ENCODE measurements at regions not wholly inside any gene's neighbourhood (a gene's known extent, or its start where the extent isn't known, plus 50 kb on each side); places are given as distances from the start of the nearest gene placed in this dataset.

DNA sequence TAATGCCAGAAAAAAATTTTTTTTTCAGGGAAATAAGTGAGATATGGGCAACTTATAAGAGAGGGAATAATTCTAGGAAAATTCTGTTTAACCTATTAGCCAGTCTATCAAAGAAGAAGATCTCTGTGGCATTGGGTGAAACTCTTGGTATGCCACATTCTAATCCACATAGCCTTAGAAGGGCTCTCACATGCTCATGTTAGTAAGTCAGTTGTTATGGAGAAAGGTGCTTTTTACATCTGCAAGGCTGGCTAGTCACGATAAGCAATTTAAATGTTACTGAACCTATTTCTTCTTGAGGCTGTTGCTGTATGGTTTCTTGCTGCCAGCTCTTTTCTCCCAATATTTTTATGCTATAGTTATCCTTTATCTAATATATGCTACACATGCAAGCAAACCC lies 89.9 kb upstream of the MAGI1 start:
- FAIRE-seq: no peak
- intact Hi-C loops (cut with micrococcal nuclease) (no loop called here), in situ Hi-C loops (cut with MboI) (loop anchor here (25.0 kb wide), 1 partner anchor 341 kb away; no protein-coding TSS in a partner anchor)
- Histone ChIP-seq H3K9ac (ENCODE audit: insufficient read depth in 1 of 2, low read depth in 2 of 2, low read length in 2 of 2) (no peak overlapping the region), H3K9me3 (replicated peaks; ENCODE audit: control insufficient read depth, insufficient read depth, low read depth, low read length) (no peaks in the 10 kb centered on the region), H4K20me1 (replicated peaks; ENCODE audit: control insufficient read depth, insufficient read depth, low read length) (no peaks in the 10 kb centered on the region), H3K4me1 (replicated peaks in 1 of 2; ENCODE audit: control insufficient read depth in 2 of 2, insufficient read depth in 2 of 2, low read length in 2 of 2) (no peaks in the 10 kb centered on the region), H3K27ac (ENCODE audit: extremely low read depth, low read depth, low read length) (no peak overlapping the region), H3K4me3 (no peak overlapping the region), H3K36me3 (ENCODE audit: control insufficient read depth, insufficient read depth, low read length) (no peaks in the 10 kb centered on the region), H3K79me2 (ENCODE audit: control insufficient read depth, insufficient read depth, low read length) (no peaks in the 10 kb centered on the region), H3K4me2 (ENCODE audit: insufficient read depth, low read length) (no peak overlapping the region), H2AFZ (ENCODE audit: low read depth, low read length) (no peak overlapping the region), H3K27me3 (ENCODE audit: control insufficient read depth in 2 of 2, insufficient read depth in 2 of 2, low read length in 2 of 2) (peaks cover 2 to 4% of the 10 kb centered on the region in 2 experiments; a peak in 2 of 5 replicates), H3K9me1 (ENCODE audit: control insufficient read depth, insufficient read depth, low read length) (no peaks in the 10 kb centered on the region)
- no TSS peak for BruUV-seq (replicated peaks)
- 8% methylated on average over 1 of the region's 1 CpG for WGBS (ENCODE audit: insufficient coverage, low coverage, missing lambda C conversion rate)
- DNase-seq (ENCODE audit: extremely low read depth in 1 of 4, low spot score in 3 of 4): no peak
- TF ChIP-seq MAZ (CRISPR knock-in tag; conservative IDR thresholded peaks at IDR 0.05 in 1 of 2, IDR thresholded peaks at IDR 0.05 in 1 of 2) (no peak), ZBTB8A (IDR thresholded peaks at IDR 0.05; ENCODE audit: partially characterized antibody) (no peak), RBM22 (IDR thresholded peaks at IDR 0.05; ENCODE audit: low read depth, low read length, poor library complexity, severe bottlenecking) (no peak), TARDBP (IDR thresholded peaks at IDR 0.05) (no peak), SMC3 (conservative IDR thresholded peaks at IDR 0.05; ENCODE audit: insufficient read depth, low read depth, low read length) (no peak), BRF1 (IDR thresholded peaks at IDR 0.05; ENCODE audit: borderline replicate concordance, extremely low read depth, insufficient read length) (no peak), NR2C2 (CRISPR knock-in tag; IDR thresholded peaks at IDR 0.05) (no peak), NR2C2 (tag; IDR thresholded peaks at IDR 0.05) (no peak), TBL1XR1 (IDR thresholded peaks at IDR 0.05; ENCODE audit: low read length in 2 of 2) (no peak), GATAD2A (IDR thresholded peaks at IDR 0.05) (no peak), ZNF780A (CRISPR knock-in tag; IDR thresholded peaks at IDR 0.05) (no peak), NR4A1 (CRISPR knock-in tag; IDR thresholded peaks at IDR 0.05) (no peak), NR4A1 (tag; IDR thresholded peaks at IDR 0.05) (no peak), HDGF (IDR thresholded peaks at IDR 0.05) (no peak), ZBTB1 (CRISPR knock-in tag; IDR thresholded peaks at IDR 0.05; ENCODE audit: borderline replicate concordance, low read depth) (no peak), ZC3H11A (IDR thresholded peaks at IDR 0.05; ENCODE audit: low read depth, low read length) (no peak), ZNF3 (CRISPR knock-in tag; IDR thresholded peaks at IDR 0.05) (no peak), ZC3H8 (IDR thresholded peaks at IDR 0.05) (no peak), CBX2 (IDR thresholded peaks at IDR 0.05; ENCODE audit: insufficient read depth, low read length, poor library complexity, severe bottlenecking) (no peak)
- TF ChIP-seq, protein P1, sequence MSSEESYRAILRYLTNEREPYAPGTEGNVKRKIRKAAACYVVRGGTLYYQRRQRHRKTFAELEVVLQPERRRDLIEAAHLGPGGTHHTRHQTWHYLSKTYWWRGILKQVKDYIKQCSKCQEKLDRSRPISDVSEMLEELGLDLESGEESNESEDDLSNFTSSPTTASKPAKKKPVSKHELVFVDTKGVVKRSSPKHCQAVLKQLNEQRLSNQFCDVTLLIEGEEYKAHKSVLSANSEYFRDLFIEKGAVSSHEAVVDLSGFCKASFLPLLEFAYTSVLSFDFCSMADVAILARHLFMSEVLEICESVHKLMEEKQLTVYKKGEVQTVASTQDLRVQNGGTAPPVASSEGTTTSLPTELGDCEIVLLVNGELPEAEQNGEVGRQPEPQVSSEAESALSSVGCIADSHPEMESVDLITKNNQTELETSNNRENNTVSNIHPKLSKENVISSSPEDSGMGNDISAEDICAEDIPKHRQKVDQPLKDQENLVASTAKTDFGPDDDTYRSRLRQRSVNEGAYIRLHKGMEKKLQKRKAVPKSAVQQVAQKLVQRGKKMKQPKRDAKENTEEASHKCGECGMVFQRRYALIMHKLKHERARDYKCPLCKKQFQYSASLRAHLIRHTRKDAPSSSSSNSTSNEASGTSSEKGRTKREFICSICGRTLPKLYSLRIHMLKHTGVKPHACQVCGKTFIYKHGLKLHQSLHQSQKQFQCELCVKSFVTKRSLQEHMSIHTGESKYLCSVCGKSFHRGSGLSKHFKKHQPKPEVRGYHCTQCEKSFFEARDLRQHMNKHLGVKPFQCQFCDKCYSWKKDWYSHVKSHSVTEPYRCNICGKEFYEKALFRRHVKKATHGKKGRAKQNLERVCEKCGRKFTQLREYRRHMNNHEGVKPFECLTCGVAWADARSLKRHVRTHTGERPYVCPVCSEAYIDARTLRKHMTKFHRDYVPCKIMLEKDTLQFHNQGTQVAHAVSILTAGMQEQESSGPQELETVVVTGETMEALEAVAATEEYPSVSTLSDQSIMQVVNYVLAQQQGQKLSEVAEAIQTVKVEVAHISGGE (CRISPR knock-in tag; IDR thresholded peaks at IDR 0.05): no peak
- TF ChIP-seq, protein P2, sequence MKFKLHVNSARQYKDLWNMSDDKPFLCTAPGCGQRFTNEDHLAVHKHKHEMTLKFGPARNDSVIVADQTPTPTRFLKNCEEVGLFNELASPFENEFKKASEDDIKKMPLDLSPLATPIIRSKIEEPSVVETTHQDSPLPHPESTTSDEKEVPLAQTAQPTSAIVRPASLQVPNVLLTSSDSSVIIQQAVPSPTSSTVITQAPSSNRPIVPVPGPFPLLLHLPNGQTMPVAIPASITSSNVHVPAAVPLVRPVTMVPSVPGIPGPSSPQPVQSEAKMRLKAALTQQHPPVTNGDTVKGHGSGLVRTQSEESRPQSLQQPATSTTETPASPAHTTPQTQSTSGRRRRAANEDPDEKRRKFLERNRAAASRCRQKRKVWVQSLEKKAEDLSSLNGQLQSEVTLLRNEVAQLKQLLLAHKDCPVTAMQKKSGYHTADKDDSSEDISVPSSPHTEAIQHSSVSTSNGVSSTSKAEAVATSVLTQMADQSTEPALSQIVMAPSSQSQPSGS (CRISPR knock-in tag; IDR thresholded peaks at IDR 0.05): no peak
- ATAC-seq: no peak
- CTCF ChIA-PET (ENCODE audit: low intra/inter-chr PET ratio): no interaction called here
- POLR2A ChIA-PET: interaction anchor here (0.7 kb wide), 1 partner anchor 120 kb away, joined by 3 read pairs; no protein-coding TSS in a partner anchor
